ENCODE measurements at regions not wholly inside any gene's neighbourhood (a gene's known extent, or its start where the extent isn't known, plus 50 kb on each side); places are given as distances from the start of the nearest gene placed in this dataset.

DNA sequence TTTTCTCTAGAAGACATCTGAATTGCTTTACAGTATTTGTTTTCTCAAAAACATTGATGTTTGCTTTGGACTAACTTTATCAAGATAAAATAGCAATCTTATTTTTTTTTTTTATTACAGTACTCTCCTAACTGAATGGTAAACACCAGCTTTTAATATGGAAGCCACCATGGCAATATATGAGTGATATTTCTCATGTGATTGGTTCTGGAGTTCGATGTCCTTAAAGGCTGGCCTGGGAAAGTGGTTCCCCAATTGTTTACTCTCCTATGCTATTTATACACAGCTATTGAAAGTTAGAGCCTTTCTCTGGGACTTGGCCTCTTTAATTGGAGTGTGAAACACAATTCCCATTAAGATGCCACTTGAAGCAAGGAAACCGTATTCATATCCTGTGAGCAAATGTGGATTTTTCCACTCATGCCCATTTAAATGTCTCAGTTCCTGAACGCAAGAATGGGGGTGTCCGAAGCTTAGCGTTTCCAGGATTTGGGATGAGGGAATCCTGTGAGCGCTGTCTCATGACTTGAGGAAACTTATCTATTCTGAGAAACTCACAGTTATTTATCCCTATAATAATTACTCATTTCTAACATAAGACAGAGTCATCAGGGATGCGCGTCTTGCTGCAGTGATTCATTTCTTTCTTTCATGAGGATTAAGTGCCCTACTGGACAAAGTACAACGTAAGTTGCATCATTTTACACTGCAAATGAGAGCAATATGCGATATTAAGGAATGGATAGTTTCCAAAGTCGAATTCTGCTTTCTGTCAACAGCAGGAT, 143.3 kb upstream of the PREP start:
- no peaks in the 10 kb centered on the region for H3K36me3 ChIP-seq (ENCODE audit: insufficient read depth, low read length)
- H3K27me3 ChIP-seq (ENCODE audit: control insufficient read depth in 1 of 2, insufficient read depth in 2 of 2, low read length in 2 of 2): no peaks in the 10 kb centered on the region
- H3K4me1 ChIP-seq (ENCODE audit: insufficient read depth, low read length): no peaks in the 10 kb centered on the region
- no peaks in the 10 kb centered on the region for H3K9me3 ChIP-seq (ENCODE audit: control insufficient read depth in 1 of 2, insufficient read depth in 1 of 2, low read length in 2 of 2)
- Mint-ChIP-seq H3K4me1 (ENCODE audit: low read depth) (no peaks in the 10 kb centered on the region), H3K27me3 (peaks cover 10% of the 10 kb centered on the region), H3K27ac (no peak overlapping the region), H3K4me3 (no peak overlapping the region), H3K36me3 (ENCODE audit: low read depth) (no peaks in the 10 kb centered on the region), H3K9me3 (no peaks in the 10 kb centered on the region)
- CTCF ChIA-PET: no interaction called here
- ATAC-seq (ENCODE audit: poor library complexity) (no peak), DNase-seq (no peak)
- POLR2A ChIA-PET: no interaction called here
- no peak for TF ChIP-seq CTCF (IDR thresholded peaks at IDR 0.05)
- intact Hi-C loops (cut with DNase I, micrococcal nuclease): no loop called here
- no peak overlapping the region for H3K27ac ChIP-seq (ENCODE audit: low read depth in 1 of 2, low read length in 2 of 2)
- H3K4me3 ChIP-seq (ENCODE audit: low read length): no peak overlapping the region

GRCh38 chr6:105545228-105545920, 142.5 kb upstream of the PREP start:
- POLR2A ChIA-PET: no interaction called here
- Mint-ChIP-seq H3K27me3 (peaks cover 10% of the 10 kb centered on the region), H3K9me3 (no peaks in the 10 kb centered on the region), H3K4me1 (ENCODE audit: low read depth) (no peaks in the 10 kb centered on the region), H3K4me3 (no peak overlapping the region), H3K36me3 (ENCODE audit: low read depth) (no peaks in the 10 kb centered on the region), H3K27ac (no peak overlapping the region)
- CTCF ChIA-PET: interaction anchor here (0.6 kb wide), 1 partner anchor 613 kb away, joined by 3 read pairs; no protein-coding TSS in a partner anchor
- Histone ChIP-seq H3K27ac (ENCODE audit: low read depth in 1 of 2, low read length in 2 of 2) (no peak overlapping the region), H3K9me3 (ENCODE audit: control insufficient read depth in 1 of 2, insufficient read depth in 1 of 2, low read length in 2 of 2) (no peaks in the 10 kb centered on the region), H3K4me3 (ENCODE audit: low read length) (no peak overlapping the region), H3K4me1 (ENCODE audit: insufficient read depth, low read length) (no peaks in the 10 kb centered on the region), H3K27me3 (ENCODE audit: control insufficient read depth in 1 of 2, insufficient read depth in 2 of 2, low read length in 2 of 2) (no peaks in the 10 kb centered on the region), H3K36me3 (ENCODE audit: insufficient read depth, low read length) (no peaks in the 10 kb centered on the region)
- DNase-seq (no peak), ATAC-seq (ENCODE audit: poor library complexity) (no peak)
- intact Hi-C loops (cut with DNase I, micrococcal nuclease): no loop called here
- no peak for TF ChIP-seq CTCF (IDR thresholded peaks at IDR 0.05)

DNA sequence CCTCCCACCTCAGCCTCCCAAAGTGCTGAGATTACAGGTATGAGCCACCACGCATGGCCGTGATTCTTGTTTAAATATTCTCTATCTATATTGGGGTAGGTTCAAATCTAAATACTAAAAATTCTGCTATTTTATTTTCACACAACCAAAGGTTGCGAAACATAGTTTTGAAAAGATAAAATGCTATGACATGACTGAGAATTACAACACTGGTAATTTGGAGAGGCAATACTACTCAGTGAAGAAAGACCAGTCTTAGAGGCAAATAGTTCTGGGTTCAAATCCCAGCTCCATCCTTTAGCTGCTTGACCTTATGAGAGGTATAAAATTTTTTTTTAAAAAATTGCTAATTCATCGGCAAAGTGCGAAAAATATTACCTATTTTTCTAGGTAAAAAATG, 137.0 kb upstream of the PREP start:
- Mint-ChIP-seq H3K36me3 (ENCODE audit: low read depth) (no peaks in the 10 kb centered on the region), H3K4me3 (no peak overlapping the region), H3K4me1 (ENCODE audit: low read depth) (no peaks in the 10 kb centered on the region), H3K9me3 (no peaks in the 10 kb centered on the region), H3K27me3 (peaks cover 14% of the 10 kb centered on the region), H3K27ac (no peak overlapping the region)
- no peaks in the 10 kb centered on the region for H3K9me3 ChIP-seq (ENCODE audit: control insufficient read depth in 1 of 2, insufficient read depth in 1 of 2, low read length in 2 of 2)
- ChIA-PET POLR2A (no interaction called here), CTCF (no interaction called here)
- DNase-seq (no peak), ATAC-seq (ENCODE audit: poor library complexity) (no peak)
- H3K4me3 ChIP-seq (ENCODE audit: low read length): no peak overlapping the region
- H3K27me3 ChIP-seq (ENCODE audit: control insufficient read depth in 1 of 2, insufficient read depth in 2 of 2, low read length in 2 of 2): no peaks in the 10 kb centered on the region
- no peak for TF ChIP-seq CTCF (IDR thresholded peaks at IDR 0.05)
- H3K27ac ChIP-seq (ENCODE audit: low read depth in 1 of 2, low read length in 2 of 2): no peak overlapping the region
- no peaks in the 10 kb centered on the region for H3K4me1 ChIP-seq (ENCODE audit: insufficient read depth, low read length)
- intact Hi-C loops (cut with DNase I, micrococcal nuclease): no loop called here
- H3K36me3 ChIP-seq (ENCODE audit: insufficient read depth, low read length): no peaks in the 10 kb centered on the region
